Right atrium auricular region (tissue), 2 donors: ENCODE measurements at regions not wholly inside any gene's neighbourhood (a gene's known extent, or its start where the extent isn't known, plus 50 kb on each side); places are given as distances from the start of the nearest gene placed in this dataset.
"Not testable (repeated sequence)": the region's sequence is repeated elsewhere in the genome, so short reads cannot be mapped to it uniquely, and the experiment has no call there.

Experiments
- DNase-seq: peaks from one replicate; pipeline ENCODE4 v3.0.0-alpha.2; 2019; ENCODE audit warnings: low spot score
- H3K27ac ChIP-seq, 2 donors: fragments of 200-600 bp; sonication (generic); 1 replicate in 1 of 2; 2 replicates in 1 of 2; pipeline ENCODE4 v1.5.1; 2016 to 2019
- H3K27me3 ChIP-seq, 2 donors: fragments of 200-600 bp; sonication (generic); one replicate each; pipeline versions ENCODE4 v1.5.1 to v1.6.0; 2017 to 2019
- H3K36me3 ChIP-seq: fragments of 200-600 bp; sonication (generic); one replicate; pipeline ENCODE4 v1.5.1; 2016
- H3K4me1 ChIP-seq, 2 donors: fragments of 200-600 bp; sonication (generic); one replicate each; pipeline versions ENCODE4 v1.5.1 to v1.6.0; 2017 to 2019
- H3K4me3 ChIP-seq, 2 donors: fragments of 200-600 bp; sonication (generic); 1 replicate in 1 of 2; 2 replicates in 1 of 2; pipeline ENCODE4 v1.5.1; 2017 to 2019; ENCODE audit warnings: mild to moderate bottlenecking in 1 of 2, moderate library complexity in 1 of 2
- H3K9me3 ChIP-seq, 2 donors: fragments of 200-600 bp; sonication (generic); one replicate each; pipeline ENCODE4 v1.5.1; 2019
- TF ChIP-seq, protein P1 (sequence below), 2 donors: fragments of 200-600 bp; sonication (generic); IDR thresholded peaks; one replicate each; pipeline ENCODE4 v1.5.1; 2019; ENCODE audit warnings: antibody characterized with exemption in 2 of 2

DNA sequence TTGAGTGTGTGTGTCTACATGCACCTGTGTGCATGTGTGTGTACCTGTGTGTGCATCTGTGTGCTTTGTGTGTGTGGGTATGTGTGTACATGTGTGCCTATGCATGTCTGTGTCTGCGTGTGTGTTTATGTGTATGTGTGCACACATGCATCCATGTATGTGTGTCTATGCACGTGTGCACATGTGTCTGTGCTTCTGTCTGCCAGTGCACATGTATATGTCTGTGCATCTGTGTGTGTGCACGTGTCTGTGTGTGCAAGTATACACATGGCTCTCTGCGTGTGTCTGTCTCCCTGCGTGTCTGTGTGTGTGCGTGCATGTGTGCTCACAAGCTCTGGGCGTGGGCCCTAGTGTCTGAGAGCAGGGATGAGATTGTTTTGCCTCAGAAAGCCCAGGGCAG, 85.3 kb upstream of the SEC14L1 start:
- Histone ChIP-seq H3K9me3 (no peaks in the 10 kb centered on the region), H3K27me3 (no peaks in the 10 kb centered on the region), H3K4me1 (no peaks in the 10 kb centered on the region), H3K4me3 (no peak overlapping the region), H3K36me3 (no peaks in the 10 kb centered on the region), H3K27ac (no peak overlapping the region)
- no peak for DNase-seq
- TF ChIP-seq, protein P1, sequence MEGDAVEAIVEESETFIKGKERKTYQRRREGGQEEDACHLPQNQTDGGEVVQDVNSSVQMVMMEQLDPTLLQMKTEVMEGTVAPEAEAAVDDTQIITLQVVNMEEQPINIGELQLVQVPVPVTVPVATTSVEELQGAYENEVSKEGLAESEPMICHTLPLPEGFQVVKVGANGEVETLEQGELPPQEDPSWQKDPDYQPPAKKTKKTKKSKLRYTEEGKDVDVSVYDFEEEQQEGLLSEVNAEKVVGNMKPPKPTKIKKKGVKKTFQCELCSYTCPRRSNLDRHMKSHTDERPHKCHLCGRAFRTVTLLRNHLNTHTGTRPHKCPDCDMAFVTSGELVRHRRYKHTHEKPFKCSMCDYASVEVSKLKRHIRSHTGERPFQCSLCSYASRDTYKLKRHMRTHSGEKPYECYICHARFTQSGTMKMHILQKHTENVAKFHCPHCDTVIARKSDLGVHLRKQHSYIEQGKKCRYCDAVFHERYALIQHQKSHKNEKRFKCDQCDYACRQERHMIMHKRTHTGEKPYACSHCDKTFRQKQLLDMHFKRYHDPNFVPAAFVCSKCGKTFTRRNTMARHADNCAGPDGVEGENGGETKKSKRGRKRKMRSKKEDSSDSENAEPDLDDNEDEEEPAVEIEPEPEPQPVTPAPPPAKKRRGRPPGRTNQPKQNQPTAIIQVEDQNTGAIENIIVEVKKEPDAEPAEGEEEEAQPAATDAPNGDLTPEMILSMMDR (IDR thresholded peaks at IDR 0.05), result no peak

DNA sequence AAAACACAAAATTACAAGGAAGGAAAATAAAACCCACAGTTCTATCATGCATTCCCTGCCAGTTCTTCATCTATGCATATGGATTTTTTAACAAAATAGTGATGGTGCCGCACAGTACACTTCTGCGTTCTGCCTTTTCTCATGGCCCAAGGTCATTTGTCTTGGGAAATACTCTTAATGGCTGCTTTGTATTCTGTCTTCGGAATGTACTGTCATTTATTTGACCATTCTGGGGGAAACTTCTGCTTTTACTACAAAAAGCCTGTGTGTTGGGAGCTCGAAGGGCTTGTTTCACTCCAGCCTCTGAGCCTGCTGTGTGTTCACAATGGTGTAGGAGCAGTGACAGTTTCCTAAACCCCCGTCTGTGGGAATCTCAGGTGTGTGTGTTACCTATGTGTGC, 82.8 kb upstream of the SEC14L1 start:
- H3K9me3 ChIP-seq, result no peaks in the 10 kb centered on the region
- TF ChIP-seq, protein P1 (IDR thresholded peaks at IDR 0.05), result no peak
- DNase-seq, result no peak
- H3K4me3 ChIP-seq, result no peak overlapping the region
- H3K27ac ChIP-seq, result no peak overlapping the region
- no peaks in the 10 kb centered on the region for H3K36me3 ChIP-seq
- no peaks in the 10 kb centered on the region for H3K4me1 ChIP-seq
- no peaks in the 10 kb centered on the region for H3K27me3 ChIP-seq

DNA sequence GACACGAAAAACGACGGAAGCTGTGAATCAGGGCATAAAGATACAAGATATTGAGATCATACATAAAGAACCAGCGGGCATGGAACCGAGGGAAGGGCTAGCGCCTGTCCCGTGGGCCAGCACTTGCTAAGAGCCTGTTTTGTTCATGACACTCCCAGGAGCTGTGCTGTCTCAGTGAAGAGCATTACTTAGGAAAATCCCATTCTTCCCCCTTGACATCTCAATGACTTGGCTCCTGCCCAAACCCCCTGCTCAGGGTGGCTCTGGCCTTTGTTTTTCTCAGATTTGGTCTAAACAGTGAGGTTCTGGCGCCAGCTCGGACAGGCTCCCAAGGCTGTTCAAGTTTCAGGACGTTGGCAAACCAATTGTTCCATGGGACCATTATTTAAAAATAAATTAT, 79.1 kb upstream of the SEC14L1 start:
- no peaks in the 10 kb centered on the region for H3K36me3 ChIP-seq
- no peak overlapping the region for H3K27ac ChIP-seq
- TF ChIP-seq, protein P1 (IDR thresholded peaks at IDR 0.05), result no peak
- H3K27me3 ChIP-seq, result no peaks in the 10 kb centered on the region
- H3K4me1 ChIP-seq, result no peaks in the 10 kb centered on the region
- no peak for DNase-seq
- no peak overlapping the region for H3K4me3 ChIP-seq
- no peaks in the 10 kb centered on the region for H3K9me3 ChIP-seq

DNA sequence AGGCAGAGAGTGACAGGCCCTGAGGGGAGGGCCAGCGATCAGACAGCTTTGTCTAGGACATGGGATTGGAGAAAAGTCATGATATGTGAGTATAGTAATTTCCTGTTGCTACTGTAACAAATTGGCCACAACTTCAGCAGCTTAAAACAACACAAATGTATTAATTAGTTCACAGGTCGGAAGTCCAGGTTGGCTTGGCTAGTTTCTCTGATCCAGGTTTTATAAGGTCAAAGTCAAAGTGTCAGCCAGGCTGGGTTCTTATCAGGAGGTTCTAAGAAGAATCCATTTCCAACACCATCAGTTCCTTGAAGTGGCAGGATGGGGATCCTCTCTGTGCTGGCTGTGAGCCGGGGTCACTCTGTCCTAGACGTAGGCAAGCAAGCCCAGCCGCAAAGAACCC, 76.2 kb upstream of the SEC14L1 start:
- H3K27ac ChIP-seq, result no peak overlapping the region
- no peaks in the 10 kb centered on the region for H3K9me3 ChIP-seq
- H3K4me3 ChIP-seq, result no peak overlapping the region
- no peaks in the 10 kb centered on the region for H3K27me3 ChIP-seq
- DNase-seq, result no peak
- H3K4me1 ChIP-seq, result no peaks in the 10 kb centered on the region
- H3K36me3 ChIP-seq, result no peaks in the 10 kb centered on the region
- TF ChIP-seq, protein P1 (IDR thresholded peaks at IDR 0.05), result no peak

DNA sequence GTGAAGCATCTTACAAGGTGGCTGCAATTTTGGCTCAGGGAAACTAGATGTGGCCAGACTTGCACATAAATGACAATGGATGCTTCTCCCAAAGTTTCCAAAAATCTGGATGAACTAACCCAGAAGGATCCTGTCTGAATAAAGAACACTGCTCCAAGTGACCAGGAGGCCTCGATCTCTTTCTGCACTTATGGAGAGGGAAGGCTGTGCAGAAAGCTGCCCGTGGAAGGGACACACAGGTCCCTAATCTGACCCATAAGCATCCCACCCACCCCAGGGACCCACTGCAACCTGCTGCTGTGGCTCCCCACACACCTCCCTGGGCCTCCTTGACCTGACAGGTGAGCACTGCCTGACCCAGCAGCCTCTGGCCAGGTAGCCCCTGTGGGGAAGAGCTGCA, 74.6 kb upstream of the SEC14L1 start:
- Histone ChIP-seq H3K27ac (no peak overlapping the region), H3K9me3 (no peaks in the 10 kb centered on the region), H3K4me1 (no peaks in the 10 kb centered on the region), H3K27me3 (no peaks in the 10 kb centered on the region), H3K4me3 (no peak overlapping the region), H3K36me3 (no peaks in the 10 kb centered on the region)
- TF ChIP-seq, protein P1 (IDR thresholded peaks at IDR 0.05), result no peak
- DNase-seq, result no peak

DNA sequence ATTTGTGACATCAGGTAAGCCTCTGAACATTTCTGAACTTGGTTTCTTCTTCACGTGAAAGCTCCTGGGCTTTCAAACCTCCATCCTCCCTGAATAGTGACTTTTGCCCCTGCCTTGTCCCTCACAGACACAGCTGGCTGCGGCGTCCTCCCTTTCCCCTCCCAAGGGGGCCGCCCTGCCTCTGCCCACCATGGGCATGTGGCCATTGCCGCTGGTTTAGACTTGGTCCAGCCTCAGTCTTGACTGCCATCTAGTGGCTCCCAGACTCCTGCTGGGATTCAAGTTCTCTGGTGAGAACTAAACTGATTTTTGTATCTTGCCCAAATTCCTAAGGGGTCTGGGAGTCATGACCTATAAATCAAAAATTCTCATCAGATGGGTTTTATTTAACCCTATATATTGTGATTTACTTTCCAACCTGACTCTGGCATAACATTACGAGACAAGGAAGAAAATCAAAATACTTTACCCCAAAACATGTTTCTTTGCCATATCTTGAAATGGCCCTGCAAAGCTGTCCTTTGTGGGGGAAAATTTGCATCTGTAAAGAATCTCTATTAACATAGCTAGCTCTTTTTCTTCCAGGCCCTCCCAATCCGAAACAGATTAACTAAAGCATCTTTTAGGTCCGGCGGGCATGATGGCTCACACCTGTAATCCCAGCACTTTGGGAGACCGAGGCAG, 73.9 kb upstream of the SEC14L1 start:
- H3K27me3 ChIP-seq, result not testable (repeated sequence)

More for the DNA sequence above, 73.9 kb upstream of the SEC14L1 start:
- H3K27ac ChIP-seq, H3K36me3 ChIP-seq, H3K4me1 ChIP-seq, H3K9me3 ChIP-seq, DNase-seq, H3K4me3 ChIP-seq: not testable (repeated sequence)
- TF ChIP-seq, protein P1 (IDR thresholded peaks at IDR 0.05), result peak; percentile 79 to 84
